HG03457 (cell line): ENCODE measurements at regions not wholly inside any gene's neighbourhood (a gene's known extent, or its start where the extent isn't known, plus 50 kb on each side); places are given as distances from the start of the nearest gene placed in this dataset.

Experiments
- ATAC-seq: cut with Tn5 transposase; IDR thresholded peaks from one replicate; pipeline ENCODE4 v1.9.1; 2021; ENCODE audit warnings: moderate number of reproducible peaks; ENCODE audit not compliant: unreplicated experiment

DNA sequence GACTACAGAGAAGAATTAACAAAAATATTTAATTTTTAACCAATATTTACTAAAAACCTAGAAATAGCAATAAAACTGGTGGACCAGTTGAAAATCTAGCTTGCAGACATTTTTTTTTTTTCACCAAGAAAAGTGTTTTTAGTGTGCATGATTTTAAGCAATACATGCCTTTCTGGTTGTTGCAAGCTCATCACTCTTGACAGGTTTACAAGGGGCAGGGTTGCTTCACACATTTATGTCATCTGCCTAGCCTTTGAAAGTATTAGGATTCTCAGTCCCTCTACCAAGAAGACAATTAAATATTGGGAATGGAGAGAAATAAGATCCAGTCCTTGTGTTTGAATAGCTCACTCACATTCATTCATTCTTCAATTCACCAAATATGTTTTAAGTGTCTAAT is 53.8 kb upstream of the LYPLAL1 start:
- no peak for ATAC-seq

DNA sequence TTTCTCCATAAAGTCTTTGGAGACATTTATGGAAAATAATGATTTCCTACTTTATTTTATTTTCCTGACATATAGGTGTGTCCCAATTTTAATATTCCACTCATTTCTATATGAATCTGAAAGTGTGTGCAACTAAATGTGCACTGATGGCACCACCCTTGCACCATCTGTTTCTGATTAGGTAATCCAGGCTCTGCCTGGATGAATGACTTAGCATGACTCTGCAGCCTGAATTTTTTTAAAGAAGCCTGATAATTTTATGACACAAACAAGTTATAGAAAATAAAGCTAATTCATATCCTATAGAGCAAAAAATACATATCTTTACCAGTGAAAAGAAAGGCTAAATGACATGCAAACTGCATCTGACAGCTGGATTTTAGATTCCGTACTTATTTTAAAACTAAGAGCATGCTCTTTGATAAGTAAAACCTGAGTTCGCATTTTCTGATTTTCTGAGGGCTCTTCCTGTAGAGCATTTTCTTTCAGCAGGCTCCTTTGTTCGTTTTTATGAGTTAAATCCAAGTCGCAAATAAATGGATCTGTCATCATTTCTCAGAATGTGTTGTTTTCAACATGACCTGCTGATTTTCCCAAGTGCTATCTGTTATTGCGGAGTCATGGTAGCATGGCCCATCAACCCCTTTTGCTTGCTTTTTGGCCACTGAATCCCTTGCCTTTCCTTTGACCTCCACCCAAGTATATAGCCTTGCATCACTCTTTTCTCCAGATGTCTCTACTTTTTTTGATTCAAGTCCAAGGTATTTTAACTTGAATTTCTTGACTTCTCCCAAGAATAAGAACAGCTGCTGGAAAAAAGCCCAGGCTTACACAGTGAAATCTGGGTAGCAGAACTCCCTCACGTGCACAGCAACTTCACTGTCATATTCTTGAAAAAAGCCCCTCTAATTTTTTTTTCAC is 52.8 kb upstream of the LYPLAL1 start:
- no peak for ATAC-seq

- ATAC-seq = no peak
These were observed 52.0 kb upstream of the LYPLAL1 start for GRCh38 chr1:219121679-219122078.

DNA sequence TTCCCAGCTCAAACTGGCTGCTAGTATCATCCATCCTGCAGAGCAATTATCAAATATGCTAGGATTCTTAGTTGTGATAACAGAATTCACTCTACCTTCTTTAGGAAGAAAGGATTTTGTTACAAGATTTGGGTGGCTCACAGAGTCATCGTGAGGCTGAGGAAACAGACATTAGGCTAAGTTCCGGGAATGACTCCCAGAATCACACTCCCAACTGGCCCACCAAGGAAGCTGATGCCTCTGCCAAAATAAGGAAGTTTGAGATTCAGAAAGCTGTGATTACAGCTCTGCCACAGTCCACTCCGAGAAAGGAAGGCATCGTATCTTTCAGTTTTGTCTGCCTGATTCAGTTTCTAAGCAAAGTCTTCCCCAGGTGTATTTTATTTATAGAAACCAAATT is 50.6 kb upstream of the LYPLAL1 start:
- ATAC-seq = no peak
